H1 (cell line): ENCODE measurements at regions not wholly inside any gene's neighbourhood (a gene's known extent, or its start where the extent isn't known, plus 50 kb on each side); places are given as distances from the start of the nearest gene placed in this dataset.

Experiments used
- BCL11A ChIP-seq, 2 experiments: IDR thresholded peaks; one replicate each; pipeline ENCODE4 v1.6.1; 2011; ENCODE audit warnings: low read depth in 2 of 2, low read length in 2 of 2, mild to moderate bottlenecking in 2 of 2
- CBX8 ChIP-seq: fragments of 300-800, 300-1000 bp; sonication (generic); IDR thresholded peaks from 2 replicates; pipeline ENCODE4 v1.7.1; 2016; ENCODE audit warnings: low read depth, low read length, borderline replicate concordance
- CEBPB ChIP-seq: IDR thresholded peaks from 2 replicates; pipeline ENCODE4 v1.6.1; 2012; ENCODE audit warnings: low read depth, low read length
- CREB1 ChIP-seq: IDR thresholded peaks from 2 replicates; pipeline ENCODE4 v1.6.1; 2012; ENCODE audit warnings: inconsistent platforms
- KDM4A ChIP-seq: IDR thresholded peaks from one replicate; pipeline ENCODE4 v1.7.1; 2012; ENCODE audit warnings: low read depth, mild to moderate bottlenecking, moderate library complexity, low read length, inconsistent platforms; ENCODE audit not compliant: severe bottlenecking
- TEAD4 ChIP-seq: IDR thresholded peaks from 2 replicates; pipeline ENCODE4 v1.6.1; 2012; ENCODE audit warnings: low read depth, low read length, inconsistent platforms, mixed read lengths
- TF ChIP-seq, protein P1 (sequence below): fragments of 300-600 bp; sonication (generic); IDR thresholded peaks from 2 replicates; pipeline ENCODE4 v1.7.1; 2012; ENCODE audit warnings: low read length, moderate library complexity, mild to moderate bottlenecking, inconsistent platforms; ENCODE audit not compliant: insufficient replicate concordance
- TF ChIP-seq, protein P2 (sequence below), 3 experiments: IDR thresholded peaks; 1 replicate in 2 of 3; 2 replicates in 1 of 3; pipeline versions ENCODE4 v1.5.1 to v1.6.1; 2011; ENCODE audit warnings: low read length in 3 of 3, mild to moderate bottlenecking in 3 of 3, inconsistent platforms in 2 of 3, low read depth in 1 of 3, moderate library complexity in 1 of 3; ENCODE audit not compliant: insufficient read depth in 1 of 3; ENCODE audit errors: control extremely low read depth in 1 of 3
- TF ChIP-seq, protein P3 (sequence below): IDR thresholded peaks from 2 replicates; pipeline ENCODE4 v1.6.1; 2011; ENCODE audit warnings: low read length, improper control_type of control experiment

GRCh38 chr12:28996688-28997087 is 152.4 kb upstream of the FAR2 start (continued):
- TF ChIP-seq, protein P1, sequence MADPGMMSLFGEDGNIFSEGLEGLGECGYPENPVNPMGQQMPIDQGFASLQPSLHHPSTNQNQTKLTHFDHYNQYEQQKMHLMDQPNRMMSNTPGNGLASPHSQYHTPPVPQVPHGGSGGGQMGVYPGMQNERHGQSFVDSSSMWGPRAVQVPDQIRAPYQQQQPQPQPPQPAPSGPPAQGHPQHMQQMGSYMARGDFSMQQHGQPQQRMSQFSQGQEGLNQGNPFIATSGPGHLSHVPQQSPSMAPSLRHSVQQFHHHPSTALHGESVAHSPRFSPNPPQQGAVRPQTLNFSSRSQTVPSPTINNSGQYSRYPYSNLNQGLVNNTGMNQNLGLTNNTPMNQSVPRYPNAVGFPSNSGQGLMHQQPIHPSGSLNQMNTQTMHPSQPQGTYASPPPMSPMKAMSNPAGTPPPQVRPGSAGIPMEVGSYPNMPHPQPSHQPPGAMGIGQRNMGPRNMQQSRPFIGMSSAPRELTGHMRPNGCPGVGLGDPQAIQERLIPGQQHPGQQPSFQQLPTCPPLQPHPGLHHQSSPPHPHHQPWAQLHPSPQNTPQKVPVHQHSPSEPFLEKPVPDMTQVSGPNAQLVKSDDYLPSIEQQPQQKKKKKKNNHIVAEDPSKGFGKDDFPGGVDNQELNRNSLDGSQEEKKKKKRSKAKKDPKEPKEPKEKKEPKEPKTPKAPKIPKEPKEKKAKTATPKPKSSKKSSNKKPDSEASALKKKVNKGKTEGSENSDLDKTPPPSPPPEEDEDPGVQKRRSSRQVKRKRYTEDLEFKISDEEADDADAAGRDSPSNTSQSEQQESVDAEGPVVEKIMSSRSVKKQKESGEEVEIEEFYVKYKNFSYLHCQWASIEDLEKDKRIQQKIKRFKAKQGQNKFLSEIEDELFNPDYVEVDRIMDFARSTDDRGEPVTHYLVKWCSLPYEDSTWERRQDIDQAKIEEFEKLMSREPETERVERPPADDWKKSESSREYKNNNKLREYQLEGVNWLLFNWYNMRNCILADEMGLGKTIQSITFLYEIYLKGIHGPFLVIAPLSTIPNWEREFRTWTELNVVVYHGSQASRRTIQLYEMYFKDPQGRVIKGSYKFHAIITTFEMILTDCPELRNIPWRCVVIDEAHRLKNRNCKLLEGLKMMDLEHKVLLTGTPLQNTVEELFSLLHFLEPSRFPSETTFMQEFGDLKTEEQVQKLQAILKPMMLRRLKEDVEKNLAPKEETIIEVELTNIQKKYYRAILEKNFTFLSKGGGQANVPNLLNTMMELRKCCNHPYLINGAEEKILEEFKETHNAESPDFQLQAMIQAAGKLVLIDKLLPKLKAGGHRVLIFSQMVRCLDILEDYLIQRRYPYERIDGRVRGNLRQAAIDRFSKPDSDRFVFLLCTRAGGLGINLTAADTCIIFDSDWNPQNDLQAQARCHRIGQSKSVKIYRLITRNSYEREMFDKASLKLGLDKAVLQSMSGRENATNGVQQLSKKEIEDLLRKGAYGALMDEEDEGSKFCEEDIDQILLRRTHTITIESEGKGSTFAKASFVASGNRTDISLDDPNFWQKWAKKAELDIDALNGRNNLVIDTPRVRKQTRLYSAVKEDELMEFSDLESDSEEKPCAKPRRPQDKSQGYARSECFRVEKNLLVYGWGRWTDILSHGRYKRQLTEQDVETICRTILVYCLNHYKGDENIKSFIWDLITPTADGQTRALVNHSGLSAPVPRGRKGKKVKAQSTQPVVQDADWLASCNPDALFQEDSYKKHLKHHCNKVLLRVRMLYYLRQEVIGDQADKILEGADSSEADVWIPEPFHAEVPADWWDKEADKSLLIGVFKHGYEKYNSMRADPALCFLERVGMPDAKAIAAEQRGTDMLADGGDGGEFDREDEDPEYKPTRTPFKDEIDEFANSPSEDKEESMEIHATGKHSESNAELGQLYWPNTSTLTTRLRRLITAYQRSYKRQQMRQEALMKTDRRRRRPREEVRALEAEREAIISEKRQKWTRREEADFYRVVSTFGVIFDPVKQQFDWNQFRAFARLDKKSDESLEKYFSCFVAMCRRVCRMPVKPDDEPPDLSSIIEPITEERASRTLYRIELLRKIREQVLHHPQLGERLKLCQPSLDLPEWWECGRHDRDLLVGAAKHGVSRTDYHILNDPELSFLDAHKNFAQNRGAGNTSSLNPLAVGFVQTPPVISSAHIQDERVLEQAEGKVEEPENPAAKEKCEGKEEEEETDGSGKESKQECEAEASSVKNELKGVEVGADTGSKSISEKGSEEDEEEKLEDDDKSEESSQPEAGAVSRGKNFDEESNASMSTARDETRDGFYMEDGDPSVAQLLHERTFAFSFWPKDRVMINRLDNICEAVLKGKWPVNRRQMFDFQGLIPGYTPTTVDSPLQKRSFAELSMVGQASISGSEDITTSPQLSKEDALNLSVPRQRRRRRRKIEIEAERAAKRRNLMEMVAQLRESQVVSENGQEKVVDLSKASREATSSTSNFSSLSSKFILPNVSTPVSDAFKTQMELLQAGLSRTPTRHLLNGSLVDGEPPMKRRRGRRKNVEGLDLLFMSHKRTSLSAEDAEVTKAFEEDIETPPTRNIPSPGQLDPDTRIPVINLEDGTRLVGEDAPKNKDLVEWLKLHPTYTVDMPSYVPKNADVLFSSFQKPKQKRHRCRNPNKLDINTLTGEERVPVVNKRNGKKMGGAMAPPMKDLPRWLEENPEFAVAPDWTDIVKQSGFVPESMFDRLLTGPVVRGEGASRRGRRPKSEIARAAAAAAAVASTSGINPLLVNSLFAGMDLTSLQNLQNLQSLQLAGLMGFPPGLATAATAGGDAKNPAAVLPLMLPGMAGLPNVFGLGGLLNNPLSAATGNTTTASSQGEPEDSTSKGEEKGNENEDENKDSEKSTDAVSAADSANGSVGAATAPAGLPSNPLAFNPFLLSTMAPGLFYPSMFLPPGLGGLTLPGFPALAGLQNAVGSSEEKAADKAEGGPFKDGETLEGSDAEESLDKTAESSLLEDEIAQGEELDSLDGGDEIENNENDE, result no peak
- TF ChIP-seq KDM4A (no peak), TEAD4 (no peak), BCL11A (IDR thresholded peaks at IDR 0.05; ENCODE audit: low read depth in 2 of 2, low read length in 2 of 2) (no peak), CBX8 (no peak), CREB1 (no peak), CEBPB (no peak)
- TF ChIP-seq, protein P2, sequence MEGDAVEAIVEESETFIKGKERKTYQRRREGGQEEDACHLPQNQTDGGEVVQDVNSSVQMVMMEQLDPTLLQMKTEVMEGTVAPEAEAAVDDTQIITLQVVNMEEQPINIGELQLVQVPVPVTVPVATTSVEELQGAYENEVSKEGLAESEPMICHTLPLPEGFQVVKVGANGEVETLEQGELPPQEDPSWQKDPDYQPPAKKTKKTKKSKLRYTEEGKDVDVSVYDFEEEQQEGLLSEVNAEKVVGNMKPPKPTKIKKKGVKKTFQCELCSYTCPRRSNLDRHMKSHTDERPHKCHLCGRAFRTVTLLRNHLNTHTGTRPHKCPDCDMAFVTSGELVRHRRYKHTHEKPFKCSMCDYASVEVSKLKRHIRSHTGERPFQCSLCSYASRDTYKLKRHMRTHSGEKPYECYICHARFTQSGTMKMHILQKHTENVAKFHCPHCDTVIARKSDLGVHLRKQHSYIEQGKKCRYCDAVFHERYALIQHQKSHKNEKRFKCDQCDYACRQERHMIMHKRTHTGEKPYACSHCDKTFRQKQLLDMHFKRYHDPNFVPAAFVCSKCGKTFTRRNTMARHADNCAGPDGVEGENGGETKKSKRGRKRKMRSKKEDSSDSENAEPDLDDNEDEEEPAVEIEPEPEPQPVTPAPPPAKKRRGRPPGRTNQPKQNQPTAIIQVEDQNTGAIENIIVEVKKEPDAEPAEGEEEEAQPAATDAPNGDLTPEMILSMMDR (IDR thresholded peaks at IDR 0.05; ENCODE audit: control extremely low read depth in 1 of 3, insufficient read depth in 1 of 3, low read depth in 1 of 3, low read length in 3 of 3), result no peak
- TF ChIP-seq, protein P3, sequence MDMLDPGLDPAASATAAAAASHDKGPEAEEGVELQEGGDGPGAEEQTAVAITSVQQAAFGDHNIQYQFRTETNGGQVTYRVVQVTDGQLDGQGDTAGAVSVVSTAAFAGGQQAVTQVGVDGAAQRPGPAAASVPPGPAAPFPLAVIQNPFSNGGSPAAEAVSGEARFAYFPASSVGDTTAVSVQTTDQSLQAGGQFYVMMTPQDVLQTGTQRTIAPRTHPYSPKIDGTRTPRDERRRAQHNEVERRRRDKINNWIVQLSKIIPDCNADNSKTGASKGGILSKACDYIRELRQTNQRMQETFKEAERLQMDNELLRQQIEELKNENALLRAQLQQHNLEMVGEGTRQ, result no peak
